22Rv1 (cell line): ENCODE measurements at regions not wholly inside any gene's neighbourhood (a gene's known extent, or its start where the extent isn't known, plus 50 kb on each side); places are given as distances from the start of the nearest gene placed in this dataset.

Experiments
- CTCF ChIP-seq: fragments of 450-650 bp; IDR thresholded peaks from 2 replicates; pipeline ENCODE4 v1.5.1; 2017; ENCODE audit warnings: mild to moderate bottlenecking
- ZFX ChIP-seq: fragments of 450-650 bp; IDR thresholded peaks from 2 replicates; pipeline ENCODE4 v1.6.1; 2017; ENCODE audit warnings: antibody characterized with exemption, borderline replicate concordance

DNA sequence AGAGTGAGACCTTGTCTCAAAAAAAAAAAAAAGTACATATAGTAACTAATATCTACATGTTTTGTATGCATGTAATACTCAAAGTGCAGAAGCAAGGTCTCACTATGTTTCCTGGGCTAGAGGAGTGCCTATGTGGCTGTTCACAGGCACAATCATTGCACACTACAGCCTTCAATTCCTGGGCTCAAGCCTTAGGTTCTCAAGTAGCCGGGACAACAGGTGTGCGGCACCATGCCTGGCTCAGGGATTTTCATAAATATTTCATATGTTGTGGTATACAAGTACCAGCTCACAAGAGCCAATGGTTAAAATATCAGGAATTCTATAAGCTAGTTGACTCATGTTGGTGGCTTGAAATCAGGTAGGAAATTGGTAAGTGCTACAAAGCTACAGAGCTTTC, 94.8 kb downstream of the LARP7 start:
- TF ChIP-seq CTCF (no peak), ZFX (no peak)
